A673 (cell line): ENCODE measurements at regions not wholly inside any gene's neighbourhood (a gene's known extent, or its start where the extent isn't known, plus 50 kb on each side); places are given as distances from the start of the nearest gene placed in this dataset.

Experiments used
- BruUV-seq: library from RNA; stranded (reverse); fragments of 400-500 nt; replicated peaks from 2 replicates; lab custom pipeline; 2021; lab: Mats Ljungman, UMichigan
- CTCF ChIA-PET: fragments of 300-600 bp; sonication (Branson Sonifier 250); formaldehyde crosslinking; loops from one replicate; lab custom pipeline; 2022; ENCODE audit warnings: antibody characterized with exemption; lab: Charles Lee
- POLR2A ChIA-PET: fragments of 300-600 bp; sonication (Branson Sonifier 250); formaldehyde crosslinking; loops from one replicate; lab custom pipeline; 2022; ENCODE audit warnings: antibody characterized with exemption; ENCODE audit not compliant: low non-redundant PET; lab: Charles Lee
- DNase-seq: peaks from one replicate; pipeline ENCODE4 v3.0.0-alpha.2; 2015; ENCODE audit warnings: low spot score
- H3K27ac ChIP-seq: fragments of 200-600 bp; sonication (generic); 2 replicates; pipeline ENCODE4 v1.5.1; 2016; ENCODE audit warnings: mixed run types, low read depth, mild to moderate bottlenecking, mixed read lengths, antibody characterized with exemption, low read length; ENCODE audit not compliant: poor library complexity, severe bottlenecking
- H3K27me3 ChIP-seq: fragments of 200-600 bp; sonication (generic); replicated peaks from 2 replicates; pipeline ENCODE4 v1.6.1; 2017; ENCODE audit warnings: mixed run types, low read depth, mild to moderate bottlenecking, mixed read lengths, antibody characterized with exemption, low read length; ENCODE audit not compliant: insufficient read depth, poor library complexity
- H3K36me3 ChIP-seq: fragments of 200-600 bp; sonication (generic); 2 replicates; pipeline ENCODE4 v1.6.1; 2016; ENCODE audit warnings: mixed run types, mild to moderate bottlenecking, mixed read lengths, antibody characterized with exemption, low read length; ENCODE audit not compliant: insufficient read depth, poor library complexity, severe bottlenecking
- H3K4me1 ChIP-seq: fragments of 200-600 bp; sonication (generic); 2 replicates; pipeline ENCODE4 v1.6.1; 2017; ENCODE audit warnings: mixed run types, mild to moderate bottlenecking, mixed read lengths, antibody characterized with exemption, low read length; ENCODE audit not compliant: insufficient read depth, poor library complexity, severe bottlenecking
- H3K4me3 ChIP-seq: fragments of 200-600 bp; sonication (generic); 2 replicates; pipeline ENCODE4 v1.5.1; 2016; ENCODE audit warnings: low read depth, mixed run types, mild to moderate bottlenecking, mixed read lengths, low read length; ENCODE audit not compliant: poor library complexity, severe bottlenecking
- H3K9me3 ChIP-seq: fragments of 200-600 bp; sonication (generic); 2 replicates; pipeline ENCODE4 v1.6.1; 2016; ENCODE audit warnings: mixed run types, low read depth, mild to moderate bottlenecking, mixed read lengths, antibody characterized with exemption, low read length; ENCODE audit not compliant: poor library complexity, severe bottlenecking
- EZH2 ChIP-seq: fragments of 200-600 bp; sonication (generic); IDR thresholded peaks from 2 replicates; pipeline ENCODE4 v1.6.1; 2017; ENCODE audit warnings: borderline replicate concordance, low read depth, mild to moderate bottlenecking, mixed read lengths, antibody characterized with exemption, low read length; ENCODE audit not compliant: poor library complexity, severe bottlenecking
- intact Hi-C: fragments of 100-400 bp; cut with micrococcal nuclease; formaldehyde crosslinking; loops from one replicate; pipeline ENCODE4 v1.10.0; 2022; ENCODE audit not compliant: unreplicated experiment
- TF ChIP-seq, protein P1 (sequence below): fragments of 300-800, 200-600 bp; sonication (generic); conservative IDR thresholded peaks from 2 replicates; pipeline ENCODE4 v1.5.1; 2017; ENCODE audit warnings: low read depth, mild to moderate bottlenecking, antibody characterized with exemption, low read length, moderate library complexity, mixed read lengths

DNA sequence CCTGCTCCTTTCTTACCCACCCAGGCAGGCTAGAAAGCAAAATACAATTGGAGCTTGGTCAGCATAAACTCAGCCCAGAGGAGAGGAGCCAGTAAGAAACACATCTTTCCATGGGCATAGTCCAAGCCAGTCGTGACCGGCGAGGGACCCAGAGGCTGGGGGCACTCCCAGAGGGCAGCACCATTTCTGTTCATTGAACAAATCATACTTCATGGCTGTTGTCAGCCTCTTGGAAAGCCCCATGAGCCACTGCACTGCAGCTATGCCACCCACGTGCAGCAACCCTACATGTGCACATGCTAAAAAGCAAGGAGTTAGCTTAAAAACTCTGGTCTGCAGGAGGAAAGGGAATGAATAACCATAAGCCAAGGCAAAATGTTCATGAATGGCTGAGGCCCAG, 90.0 kb upstream of the CDKN3 start:
- H3K4me1 ChIP-seq = no peaks in the 10 kb centered on the region
- no peak for DNase-seq
- H3K9me3 ChIP-seq = no peaks in the 10 kb centered on the region
- no TSS peak for BruUV-seq
- POLR2A ChIA-PET = no interaction called here
- no peak overlapping the region for H3K4me3 ChIP-seq
- no peak for TF ChIP-seq EZH2
- TF ChIP-seq, protein P1, sequence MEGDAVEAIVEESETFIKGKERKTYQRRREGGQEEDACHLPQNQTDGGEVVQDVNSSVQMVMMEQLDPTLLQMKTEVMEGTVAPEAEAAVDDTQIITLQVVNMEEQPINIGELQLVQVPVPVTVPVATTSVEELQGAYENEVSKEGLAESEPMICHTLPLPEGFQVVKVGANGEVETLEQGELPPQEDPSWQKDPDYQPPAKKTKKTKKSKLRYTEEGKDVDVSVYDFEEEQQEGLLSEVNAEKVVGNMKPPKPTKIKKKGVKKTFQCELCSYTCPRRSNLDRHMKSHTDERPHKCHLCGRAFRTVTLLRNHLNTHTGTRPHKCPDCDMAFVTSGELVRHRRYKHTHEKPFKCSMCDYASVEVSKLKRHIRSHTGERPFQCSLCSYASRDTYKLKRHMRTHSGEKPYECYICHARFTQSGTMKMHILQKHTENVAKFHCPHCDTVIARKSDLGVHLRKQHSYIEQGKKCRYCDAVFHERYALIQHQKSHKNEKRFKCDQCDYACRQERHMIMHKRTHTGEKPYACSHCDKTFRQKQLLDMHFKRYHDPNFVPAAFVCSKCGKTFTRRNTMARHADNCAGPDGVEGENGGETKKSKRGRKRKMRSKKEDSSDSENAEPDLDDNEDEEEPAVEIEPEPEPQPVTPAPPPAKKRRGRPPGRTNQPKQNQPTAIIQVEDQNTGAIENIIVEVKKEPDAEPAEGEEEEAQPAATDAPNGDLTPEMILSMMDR = no peak
- intact Hi-C loops = no loop called here
- peaks cover 26% of the 10 kb centered on the region for H3K27me3 ChIP-seq
- CTCF ChIA-PET = no interaction called here
- H3K36me3 ChIP-seq = no peaks in the 10 kb centered on the region
- H3K27ac ChIP-seq = no peak overlapping the region

GRCh38 chr14:54309615-54310014, 87.2 kb upstream of the CDKN3 start:
- intact Hi-C loops = no loop called here
- BruUV-seq = no TSS peak
- CTCF ChIA-PET = no interaction called here
- Histone ChIP-seq H3K9me3 (no peaks in the 10 kb centered on the region), H3K27ac (no peak overlapping the region), H3K4me3 (no peak overlapping the region), H3K36me3 (no peaks in the 10 kb centered on the region), H3K4me1 (no peaks in the 10 kb centered on the region), H3K27me3 (peaks cover 17% of the 10 kb centered on the region)
- no peak for TF ChIP-seq EZH2
- TF ChIP-seq, protein P1 = no peak
- DNase-seq = no peak
- POLR2A ChIA-PET = no interaction called here

- no peak for DNase-seq
- CTCF ChIA-PET = interaction anchor here (0.8 kb wide), 1 partner anchor 19 kb away, joined by 3 read pairs; no protein-coding TSS in a partner anchor
- Histone ChIP-seq H3K36me3 (no peaks in the 10 kb centered on the region), H3K27me3 (peaks cover 13% of the 10 kb centered on the region), H3K27ac (no peak overlapping the region), H3K4me1 (no peaks in the 10 kb centered on the region), H3K9me3 (no peaks in the 10 kb centered on the region), H3K4me3 (no peak overlapping the region)
- BruUV-seq = no TSS peak
- TF ChIP-seq, protein P1 = no peak
- no peak for TF ChIP-seq EZH2
- intact Hi-C loops = no loop called here
- POLR2A ChIA-PET = no interaction called here
Measured at GRCh38 chr14:54310151-54310850, 86.5 kb upstream of the CDKN3 start.
